SU-DHL-6 (cell line): ENCODE measurements at regions not wholly inside any gene's neighbourhood (a gene's known extent, or its start where the extent isn't known, plus 50 kb on each side); places are given as distances from the start of the nearest gene placed in this dataset.

Source experiments
- H2AFZ ChIP-seq: fragments of 200-600 bp; sonication (generic); 2 replicates; pipeline ENCODE4 v1.6.1; 2014; ENCODE audit warnings: low read depth, mild to moderate bottlenecking, moderate library complexity, mixed read lengths, antibody characterized with exemption, low read length; ENCODE audit not compliant: severe bottlenecking
- H3F3A ChIP-seq: fragments of 200-600 bp; shearing (Covaris generic); 2 replicates; pipeline ENCODE4 v1.6.0; 2016; ENCODE audit warnings: antibody characterized with exemption, mild to moderate bottlenecking; ENCODE audit not compliant: insufficient read depth
- H3K27ac ChIP-seq: fragments of 200-600 bp; sonication (generic); 2 replicates; pipeline ENCODE4 v1.5.1; 2016; ENCODE audit warnings: low read depth, mild to moderate bottlenecking, low read length, moderate library complexity, mixed read lengths
- H3K27me3 ChIP-seq: fragments of 200-600 bp; sonication (generic), shearing (Covaris generic); 2 replicates; pipeline ENCODE4 v1.6.0; 2014; ENCODE audit warnings: mild to moderate bottlenecking, low read length
- H3K36me3 ChIP-seq: fragments of 200-600 bp; sonication (generic); 2 replicates; pipeline ENCODE4 v1.6.1; 2014; ENCODE audit warnings: mild to moderate bottlenecking, low read length, mixed read lengths
- H3K4me2 ChIP-seq: fragments of 300-600, 200-600 bp; shearing (Covaris generic), sonication (generic); 2 replicates; pipeline ENCODE4 v1.6.0; 2014; ENCODE audit warnings: low read length, low read depth, mild to moderate bottlenecking; ENCODE audit not compliant: poor library complexity, severe bottlenecking
- H3K4me3 ChIP-seq: fragments of 200-600 bp; sonication (generic); 2 replicates; pipeline ENCODE4 v1.5.1; 2014; ENCODE audit warnings: antibody characterized with exemption, low read length, mild to moderate bottlenecking, mixed read lengths; ENCODE audit not compliant: insufficient read depth, poor library complexity, severe bottlenecking
- H3K79me2 ChIP-seq: fragments of 200-600 bp; sonication (generic); 2 replicates; pipeline ENCODE4 v1.6.1; 2014; ENCODE audit warnings: mild to moderate bottlenecking, low read length, moderate library complexity; ENCODE audit not compliant: insufficient read depth
- H3K9ac ChIP-seq: fragments of 200-600 bp; sonication (generic); 2 replicates; pipeline ENCODE4 v1.7.0; 2014; ENCODE audit warnings: mild to moderate bottlenecking, low read length
- H3K9me2 ChIP-seq: fragments of 200-600 bp; sonication (generic); replicated peaks from 2 replicates; pipeline ENCODE4 v1.6.1; 2014; ENCODE audit warnings: low read length; ENCODE audit not compliant: insufficient read depth
- H3K9me3 ChIP-seq: fragments of 200-600 bp; sonication (generic); 2 replicates; pipeline ENCODE4 v1.6.1; 2014; ENCODE audit warnings: low read length, mixed read lengths; ENCODE audit not compliant: insufficient read depth
- H4K20me1 ChIP-seq: fragments of 200-600 bp; sonication (generic); 2 replicates; pipeline ENCODE4 v1.6.1; 2014; ENCODE audit warnings: low read depth, mild to moderate bottlenecking, antibody characterized with exemption, low read length, moderate library complexity, mixed read lengths
- EZH2phosphoT487 ChIP-seq: fragments of 200-600 bp; sonication (generic), shearing (Covaris generic); conservative IDR thresholded peaks from 2 replicates; pipeline ENCODE4 v1.6.1; 2018; ENCODE audit warnings: mild to moderate bottlenecking, antibody characterized with exemption, low read length, moderate library complexity, mixed read lengths
- TF ChIP-seq, protein P1 (sequence below): fragments of 200-600 bp; sonication (generic); IDR thresholded peaks from one replicate; pipeline ENCODE4 v1.5.1; 2017; ENCODE audit warnings: antibody characterized with exemption, mild to moderate bottlenecking, low read length, moderate library complexity; ENCODE audit not compliant: insufficient read depth, poor library complexity, severe bottlenecking

- H3K9me3 ChIP-seq = no peaks in the 10 kb centered on the region
- H3K4me2 ChIP-seq = no peak overlapping the region
- no peak overlapping the region for H2AFZ ChIP-seq
- no peaks in the 10 kb centered on the region for H3K79me2 ChIP-seq
- no peaks in the 10 kb centered on the region for H3F3A ChIP-seq
- no peaks in the 10 kb centered on the region for H3K9me2 ChIP-seq
- H3K36me3 ChIP-seq = no peaks in the 10 kb centered on the region
- H3K4me3 ChIP-seq = no peak overlapping the region
- H3K27me3 ChIP-seq = no peaks in the 10 kb centered on the region
- no peaks in the 10 kb centered on the region for H4K20me1 ChIP-seq
- H3K9ac ChIP-seq = no peak overlapping the region
- TF ChIP-seq, protein P1, sequence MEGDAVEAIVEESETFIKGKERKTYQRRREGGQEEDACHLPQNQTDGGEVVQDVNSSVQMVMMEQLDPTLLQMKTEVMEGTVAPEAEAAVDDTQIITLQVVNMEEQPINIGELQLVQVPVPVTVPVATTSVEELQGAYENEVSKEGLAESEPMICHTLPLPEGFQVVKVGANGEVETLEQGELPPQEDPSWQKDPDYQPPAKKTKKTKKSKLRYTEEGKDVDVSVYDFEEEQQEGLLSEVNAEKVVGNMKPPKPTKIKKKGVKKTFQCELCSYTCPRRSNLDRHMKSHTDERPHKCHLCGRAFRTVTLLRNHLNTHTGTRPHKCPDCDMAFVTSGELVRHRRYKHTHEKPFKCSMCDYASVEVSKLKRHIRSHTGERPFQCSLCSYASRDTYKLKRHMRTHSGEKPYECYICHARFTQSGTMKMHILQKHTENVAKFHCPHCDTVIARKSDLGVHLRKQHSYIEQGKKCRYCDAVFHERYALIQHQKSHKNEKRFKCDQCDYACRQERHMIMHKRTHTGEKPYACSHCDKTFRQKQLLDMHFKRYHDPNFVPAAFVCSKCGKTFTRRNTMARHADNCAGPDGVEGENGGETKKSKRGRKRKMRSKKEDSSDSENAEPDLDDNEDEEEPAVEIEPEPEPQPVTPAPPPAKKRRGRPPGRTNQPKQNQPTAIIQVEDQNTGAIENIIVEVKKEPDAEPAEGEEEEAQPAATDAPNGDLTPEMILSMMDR = peak; percentile 40
- TF ChIP-seq EZH2phosphoT487 = no peak
- H3K27ac ChIP-seq = no peak overlapping the region
Measured at GRCh38 chr1:70509996-70510876, 99.2 kb downstream of the CTH start.

GRCh38 chr1:70517444-70517843 is 106.4 kb downstream of the CTH start:
- Histone ChIP-seq H3F3A (no peaks in the 10 kb centered on the region), H4K20me1 (no peaks in the 10 kb centered on the region), H3K79me2 (no peaks in the 10 kb centered on the region), H3K4me2 (no peak overlapping the region), H3K9me3 (no peaks in the 10 kb centered on the region), H3K9ac (no peak overlapping the region), H3K4me3 (no peak overlapping the region), H2AFZ (no peak overlapping the region), H3K36me3 (no peaks in the 10 kb centered on the region), H3K9me2 (no peaks in the 10 kb centered on the region), H3K27ac (no peak overlapping the region), H3K27me3 (no peaks in the 10 kb centered on the region)
- TF ChIP-seq, protein P1 = no peak
- no peak for TF ChIP-seq EZH2phosphoT487

DNA sequence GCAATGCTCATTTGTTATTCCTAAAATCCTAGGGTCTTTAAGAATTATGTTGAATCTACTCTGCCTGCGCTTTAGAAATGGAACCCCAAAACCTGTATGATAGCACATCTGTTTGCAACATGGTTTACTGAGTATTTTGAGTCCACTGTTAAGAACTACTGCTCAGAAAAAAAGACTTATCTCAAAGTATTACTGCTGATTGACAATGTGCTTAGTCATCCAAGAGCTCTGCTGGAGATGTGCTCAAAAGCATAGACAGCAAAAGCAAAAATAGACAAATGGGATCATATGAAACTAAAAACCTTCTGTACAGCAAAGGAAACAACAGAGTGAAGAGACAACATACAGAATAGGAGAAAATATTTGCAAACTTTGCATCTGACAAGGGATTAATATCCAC is 107.0 kb downstream of the CTH start:
- H3K27ac ChIP-seq = no peak overlapping the region
- TF ChIP-seq, protein P1 = no peak
- TF ChIP-seq EZH2phosphoT487 = no peak
- H3F3A ChIP-seq = no peaks in the 10 kb centered on the region
- H3K36me3 ChIP-seq = no peaks in the 10 kb centered on the region
- H3K4me3 ChIP-seq = no peak overlapping the region
- H4K20me1 ChIP-seq = no peaks in the 10 kb centered on the region
- no peak overlapping the region for H2AFZ ChIP-seq
- H3K4me2 ChIP-seq = no peak overlapping the region
- no peaks in the 10 kb centered on the region for H3K79me2 ChIP-seq
- no peaks in the 10 kb centered on the region for H3K9me3 ChIP-seq
- H3K9ac ChIP-seq = no peak overlapping the region
- no peaks in the 10 kb centered on the region for H3K27me3 ChIP-seq
- no peaks in the 10 kb centered on the region for H3K9me2 ChIP-seq
